GM06990 (cell line): ENCODE measurements at regions not wholly inside any gene's neighbourhood (a gene's known extent, or its start where the extent isn't known, plus 50 kb on each side); places are given as distances from the start of the nearest gene placed in this dataset.

Experiments
- DNase-seq: peaks from one replicate; pipeline ENCODE4 v3.0.0-alpha.2; 2011; ENCODE audit not compliant: insufficient read length; ENCODE audit errors: extremely low read depth
- H3K27me3 ChIP-seq: replicated peaks from 2 replicates; pipeline ENCODE4 v1.6.0; 2011; ENCODE audit warnings: low read length; ENCODE audit not compliant: control insufficient read depth, insufficient read depth
- H3K36me3 ChIP-seq: 2 replicates; pipeline ENCODE4 v1.5.1; 2011; ENCODE audit warnings: low read length; ENCODE audit not compliant: control insufficient read depth, insufficient read depth
- H3K4me3 ChIP-seq: replicated peaks from 2 replicates; pipeline ENCODE4 v1.5.1; 2011; ENCODE audit warnings: low read depth, mild to moderate bottlenecking, control low read depth, low read length
- CTCF ChIP-seq: IDR thresholded peaks from 2 replicates; pipeline ENCODE4 v1.5.1; 2011; ENCODE audit warnings: low read length, control low read depth, mild to moderate bottlenecking, inconsistent platforms; ENCODE audit not compliant: insufficient read depth, poor library complexity, severe bottlenecking

DNA sequence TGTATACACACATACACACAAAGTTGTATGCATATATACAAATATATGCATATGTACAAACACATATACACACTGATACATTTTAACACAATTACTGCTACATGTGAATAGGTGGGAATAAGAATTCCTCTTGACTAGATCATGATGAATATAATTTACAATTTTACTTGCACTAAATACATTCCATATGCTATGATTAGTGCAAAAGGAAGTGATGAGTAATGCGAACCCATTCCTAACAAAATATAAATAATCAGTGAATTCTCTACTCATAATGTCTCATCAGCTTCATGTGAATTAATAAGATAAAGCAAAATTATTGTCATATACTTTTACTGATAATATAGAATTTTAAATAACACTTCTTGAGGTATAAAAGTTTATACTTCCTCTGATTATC, 1077.3 kb upstream of the PCDH10 start:
- no peak for DNase-seq
- H3K4me3 ChIP-seq: no peak overlapping the region
- TF ChIP-seq CTCF: no peak
- no peaks in the 10 kb centered on the region for H3K27me3 ChIP-seq
- no peaks in the 10 kb centered on the region for H3K36me3 ChIP-seq

DNA sequence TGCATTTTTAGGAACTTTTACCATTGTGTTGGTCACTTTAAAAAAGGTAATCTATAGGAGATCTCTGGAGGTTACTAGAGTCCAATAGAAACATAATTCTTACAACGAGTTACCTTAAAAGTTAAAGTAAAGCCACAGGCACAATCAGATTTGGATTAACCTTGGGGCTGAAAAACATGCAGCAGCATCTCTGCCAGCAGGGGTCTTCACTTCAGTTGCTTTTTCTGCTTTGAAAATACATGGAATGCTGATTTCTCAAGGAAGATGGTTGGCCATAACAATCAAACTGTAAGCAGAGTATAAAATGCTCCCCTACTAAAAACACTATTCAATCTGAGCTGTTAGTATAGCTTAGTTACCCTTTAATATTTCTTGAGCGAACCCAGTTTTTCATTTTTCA, 1072.3 kb upstream of the PCDH10 start:
- no peaks in the 10 kb centered on the region for H3K36me3 ChIP-seq
- DNase-seq: no peak
- no peaks in the 10 kb centered on the region for H3K27me3 ChIP-seq
- TF ChIP-seq CTCF: no peak
- H3K4me3 ChIP-seq: no peak overlapping the region

DNA sequence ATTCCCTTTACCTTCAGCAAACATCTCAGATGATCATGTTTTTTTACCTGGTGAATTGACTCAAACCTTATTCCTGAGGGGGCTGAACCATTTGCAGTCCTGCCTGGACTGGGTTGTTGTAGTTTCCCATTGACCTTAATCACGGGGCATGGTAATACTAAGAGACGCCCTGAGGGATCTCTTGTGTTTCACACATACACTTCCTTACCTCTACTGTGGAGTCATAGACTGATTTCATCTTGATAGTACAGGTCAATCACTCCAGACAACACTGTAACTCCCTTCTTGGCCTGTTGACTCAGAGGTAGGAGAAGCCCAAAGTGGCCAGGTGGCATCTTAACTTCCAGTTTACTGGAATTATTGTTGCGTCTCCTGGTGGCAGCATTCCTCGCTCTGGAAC, 1064.0 kb upstream of the PCDH10 start:
- Histone ChIP-seq H3K36me3 (no peaks in the 10 kb centered on the region), H3K27me3 (no peaks in the 10 kb centered on the region), H3K4me3 (no peak overlapping the region)
- TF ChIP-seq CTCF: no peak
- no peak for DNase-seq

- H3K36me3 ChIP-seq: no peaks in the 10 kb centered on the region
- no peak for DNase-seq
- H3K4me3 ChIP-seq: no peak overlapping the region
- H3K27me3 ChIP-seq: no peaks in the 10 kb centered on the region
- TF ChIP-seq CTCF: no peak
Measured at GRCh38 chr4:132094017-132094416, 1055.1 kb upstream of the PCDH10 start.

- DNase-seq: no peak
- no peak overlapping the region for H3K4me3 ChIP-seq
- H3K36me3 ChIP-seq: no peaks in the 10 kb centered on the region
- H3K27me3 ChIP-seq: no peaks in the 10 kb centered on the region
- no peak for TF ChIP-seq CTCF
Measured at GRCh38 chr4:132097041-132097440, 1052.1 kb upstream of the PCDH10 start.

DNA sequence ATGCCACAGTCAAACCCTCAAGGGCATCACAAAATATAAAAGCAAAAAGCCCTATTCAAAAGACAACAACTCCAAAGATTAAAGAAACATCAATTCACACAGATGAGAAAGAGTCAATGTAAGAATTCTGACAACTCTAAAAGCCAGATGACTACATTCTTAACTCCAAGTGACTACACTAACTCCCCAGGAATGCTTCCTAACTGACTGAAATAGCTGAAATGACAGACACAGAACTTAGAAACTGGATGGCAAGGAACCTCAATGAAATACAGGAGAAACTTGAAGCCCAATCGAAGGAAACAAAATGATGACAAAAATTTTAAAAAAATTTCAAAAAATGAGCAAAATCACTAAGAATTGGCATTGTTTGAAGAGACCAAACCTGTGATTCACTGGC, 1047.6 kb upstream of the PCDH10 start:
- Histone ChIP-seq H3K27me3 (no peaks in the 10 kb centered on the region), H3K4me3 (no peak overlapping the region), H3K36me3 (no peaks in the 10 kb centered on the region)
- TF ChIP-seq CTCF: no peak
- no peak for DNase-seq
